HFFc6 (cell line): ENCODE measurements at regions not wholly inside any gene's neighbourhood (a gene's known extent, or its start where the extent isn't known, plus 50 kb on each side); places are given as distances from the start of the nearest gene placed in this dataset.

Experiments used
- DNase-seq: peaks from one replicate; pipeline ENCODE4 v3.0.0-alpha.2; 2018
- H3K27ac Mint-ChIP-seq: 2 replicates; pipeline ENCODE4 v1.8.0; 2020; ENCODE audit warnings: mild to moderate bottlenecking, mixed read lengths
- H3K27me3 Mint-ChIP-seq: 2 replicates; pipeline ENCODE4 v1.8.0; 2021; ENCODE audit warnings: mild to moderate bottlenecking, moderate library complexity, mixed read lengths; ENCODE audit not compliant: insufficient read depth
- H3K36me3 Mint-ChIP-seq: 2 replicates; pipeline ENCODE4 v1.8.0; 2021; ENCODE audit warnings: low read depth, mixed read lengths
- H3K4me1 Mint-ChIP-seq: 2 replicates; pipeline ENCODE4 v1.8.0; 2020; ENCODE audit warnings: low read depth, mixed read lengths
- H3K4me3 Mint-ChIP-seq: 2 replicates; pipeline ENCODE4 v1.8.0; 2020; ENCODE audit warnings: mild to moderate bottlenecking, moderate library complexity, mixed read lengths
- H3K9me3 Mint-ChIP-seq: 2 replicates; pipeline ENCODE4 v1.8.0; 2020; ENCODE audit warnings: mild to moderate bottlenecking, mixed read lengths
- TF ChIP-seq, protein P1 (sequence below): fragments of 200-600 bp; sonication (generic); IDR thresholded peaks from 2 replicates; pipeline ENCODE4 v1.5.0; 2021; ENCODE audit warnings: antibody characterized with exemption, mild to moderate bottlenecking

DNA sequence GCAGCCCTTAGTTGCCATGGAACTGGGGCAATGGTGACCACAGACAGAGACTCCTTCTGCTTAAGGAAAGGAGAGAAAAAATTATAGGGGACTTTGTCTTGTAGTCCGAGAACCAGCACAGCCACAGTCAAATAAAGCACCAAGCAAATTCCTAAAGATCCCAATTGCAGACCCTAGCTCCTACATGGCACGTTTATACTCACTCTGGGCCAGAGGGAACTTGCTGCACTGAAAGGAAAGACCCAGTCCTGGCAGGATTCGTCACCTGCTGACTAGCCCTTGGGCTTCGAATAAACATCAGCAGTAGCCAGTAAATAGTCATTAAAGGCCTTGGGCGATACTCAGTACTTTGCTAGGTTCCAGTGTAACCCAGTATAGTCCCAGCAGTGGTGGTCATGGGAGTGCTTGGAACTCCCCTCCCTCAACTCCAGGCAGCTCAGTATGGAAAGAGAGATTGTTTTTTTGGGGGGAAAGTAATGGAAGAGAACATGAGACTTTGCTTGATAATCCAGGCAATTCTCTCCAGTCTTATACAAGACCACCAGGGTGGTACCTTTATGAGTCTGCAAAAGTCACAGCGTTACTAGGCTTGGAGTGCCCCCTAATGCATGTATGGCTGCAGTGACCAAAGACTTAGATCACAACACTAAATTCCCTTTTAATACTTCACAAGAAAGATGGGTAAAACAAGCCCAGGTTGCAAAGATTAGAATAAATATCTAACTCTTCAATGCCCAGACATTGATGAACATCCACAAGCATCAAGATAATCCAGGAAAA is 66.4 kb upstream of the AGTR1 start:
- Mint-ChIP-seq H3K4me3 (no peak overlapping the region), H3K27ac (no peak overlapping the region), H3K36me3 (no peaks in the 10 kb centered on the region), H3K4me1 (no peaks in the 10 kb centered on the region), H3K27me3 (peaks cover 10% of the 10 kb centered on the region), H3K9me3 (no peaks in the 10 kb centered on the region)
- TF ChIP-seq, protein P1, sequence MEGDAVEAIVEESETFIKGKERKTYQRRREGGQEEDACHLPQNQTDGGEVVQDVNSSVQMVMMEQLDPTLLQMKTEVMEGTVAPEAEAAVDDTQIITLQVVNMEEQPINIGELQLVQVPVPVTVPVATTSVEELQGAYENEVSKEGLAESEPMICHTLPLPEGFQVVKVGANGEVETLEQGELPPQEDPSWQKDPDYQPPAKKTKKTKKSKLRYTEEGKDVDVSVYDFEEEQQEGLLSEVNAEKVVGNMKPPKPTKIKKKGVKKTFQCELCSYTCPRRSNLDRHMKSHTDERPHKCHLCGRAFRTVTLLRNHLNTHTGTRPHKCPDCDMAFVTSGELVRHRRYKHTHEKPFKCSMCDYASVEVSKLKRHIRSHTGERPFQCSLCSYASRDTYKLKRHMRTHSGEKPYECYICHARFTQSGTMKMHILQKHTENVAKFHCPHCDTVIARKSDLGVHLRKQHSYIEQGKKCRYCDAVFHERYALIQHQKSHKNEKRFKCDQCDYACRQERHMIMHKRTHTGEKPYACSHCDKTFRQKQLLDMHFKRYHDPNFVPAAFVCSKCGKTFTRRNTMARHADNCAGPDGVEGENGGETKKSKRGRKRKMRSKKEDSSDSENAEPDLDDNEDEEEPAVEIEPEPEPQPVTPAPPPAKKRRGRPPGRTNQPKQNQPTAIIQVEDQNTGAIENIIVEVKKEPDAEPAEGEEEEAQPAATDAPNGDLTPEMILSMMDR, result peak; percentile 37
- DNase-seq, result no peak

DNA sequence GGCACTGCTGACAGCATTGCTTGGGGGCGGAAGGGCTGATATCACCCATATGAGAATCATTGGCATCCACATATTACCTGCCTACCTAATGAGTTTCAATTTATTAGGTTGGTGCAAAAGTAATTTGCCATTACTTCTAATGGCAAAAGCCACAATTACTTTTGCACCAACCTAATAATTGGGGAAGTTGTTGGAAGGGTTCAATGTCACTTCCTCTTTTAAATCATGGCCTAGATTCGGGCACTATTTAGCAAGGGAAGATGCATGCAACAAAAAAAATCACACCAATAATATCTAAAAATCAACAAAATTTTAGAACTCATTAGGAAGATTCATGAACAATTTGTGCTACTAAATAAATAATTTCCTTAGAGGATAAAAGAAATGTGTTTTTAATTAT is 56.0 kb upstream of the AGTR1 start:
- Mint-ChIP-seq H3K36me3 (no peaks in the 10 kb centered on the region), H3K27me3 (peaks cover 2% of the 10 kb centered on the region; the same call in 1 of the 2 replicates), H3K27ac (no peak overlapping the region), H3K4me3 (no peak overlapping the region), H3K4me1 (peaks cover 41% of the 10 kb centered on the region), H3K9me3 (no peaks in the 10 kb centered on the region)
- DNase-seq, result no peak
- TF ChIP-seq, protein P1, result no peak

DNA sequence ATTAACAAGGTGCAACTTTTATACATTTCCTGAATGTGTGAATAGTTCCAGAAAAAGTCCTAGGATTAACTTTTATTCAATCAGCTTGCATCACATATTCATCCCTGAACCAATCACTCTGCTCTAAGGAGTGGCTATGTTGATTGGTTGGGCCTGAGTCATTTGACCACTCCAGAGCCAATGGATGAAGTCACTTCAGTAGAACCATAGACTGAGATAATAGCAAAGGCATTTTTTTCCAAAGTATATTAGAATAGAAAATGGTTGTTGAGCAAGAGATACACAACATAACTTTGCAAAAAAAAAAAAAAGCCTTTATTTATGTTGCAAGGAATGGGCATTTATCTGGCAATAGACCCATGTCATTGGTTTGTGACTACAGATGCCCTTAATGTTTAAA is 55.5 kb upstream of the AGTR1 start:
- Mint-ChIP-seq H3K4me3 (no peak overlapping the region), H3K27ac (no peak overlapping the region; the same call in 1 of the 2 replicates), H3K36me3 (no peaks in the 10 kb centered on the region), H3K9me3 (no peaks in the 10 kb centered on the region), H3K27me3 (peaks cover 2% of the 10 kb centered on the region; the same call in 1 of the 2 replicates), H3K4me1 (peaks cover 46% of the 10 kb centered on the region)
- TF ChIP-seq, protein P1, result no peak
- no peak for DNase-seq

DNA sequence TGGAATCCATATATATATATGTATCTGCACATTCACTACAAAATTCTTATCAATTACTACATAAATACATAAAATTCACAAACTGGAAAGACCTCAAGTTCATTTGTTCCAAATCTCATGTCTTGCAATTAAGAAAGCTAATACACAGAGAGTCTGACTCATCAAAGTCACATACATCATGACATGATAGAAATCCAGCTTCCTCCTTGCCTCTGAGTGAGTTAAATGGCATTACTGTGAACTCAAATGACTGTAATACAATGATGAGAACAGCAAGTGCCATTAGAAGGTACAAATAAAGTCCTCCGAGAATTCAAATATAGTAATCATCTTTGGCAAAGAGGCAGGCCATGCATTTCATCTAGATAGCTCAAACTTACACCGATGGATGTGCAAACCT is 55.1 kb upstream of the AGTR1 start:
- DNase-seq, result peak; percentile 15
- TF ChIP-seq, protein P1, result no peak
- Mint-ChIP-seq H3K4me3 (peak overlapping the region; percentile 20; the same call in 1 of the 2 replicates), H3K27me3 (peaks cover under 1% of the 10 kb centered on the region; the same call in 1 of the 2 replicates), H3K9me3 (no peaks in the 10 kb centered on the region), H3K4me1 (peaks cover 50% of the 10 kb centered on the region), H3K36me3 (no peaks in the 10 kb centered on the region), H3K27ac (peak overlapping the region; percentile 77; the same call in 1 of the 2 replicates)

DNA sequence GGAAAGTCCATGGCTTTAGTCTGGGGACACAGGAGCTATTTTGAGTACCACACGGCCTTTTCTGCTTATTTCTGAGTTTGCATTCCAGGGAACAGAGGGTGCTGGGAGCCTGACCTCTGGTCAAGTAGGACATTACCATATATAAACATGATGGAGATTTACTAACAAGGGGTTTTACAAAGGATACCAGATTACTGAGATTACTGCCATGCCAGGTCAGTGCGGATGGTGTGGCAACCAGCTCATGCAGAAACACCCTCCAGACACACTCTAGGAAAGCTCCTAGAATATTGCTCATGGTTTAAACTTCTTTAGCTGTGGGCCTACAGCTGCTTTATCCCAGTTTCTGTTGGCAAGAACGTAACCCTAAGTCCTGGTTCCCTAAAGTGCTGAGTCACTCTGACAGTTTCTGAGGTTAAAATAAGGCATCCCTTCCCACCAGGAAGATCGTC is 54.3 kb upstream of the AGTR1 start:
- Mint-ChIP-seq H3K4me1 (peaks cover 58% of the 10 kb centered on the region), H3K27me3 (no peaks in the 10 kb centered on the region), H3K27ac (peak overlapping the region; percentile 77), H3K36me3 (no peaks in the 10 kb centered on the region), H3K9me3 (no peaks in the 10 kb centered on the region), H3K4me3 (peak overlapping the region; percentile 15; the same call in 1 of the 2 replicates)
- TF ChIP-seq, protein P1, result no peak
- peak; percentile 80 for DNase-seq
